HL-60 (cell line): ENCODE measurements at regions not wholly inside any gene's neighbourhood (a gene's known extent, or its start where the extent isn't known, plus 50 kb on each side); places are given as distances from the start of the nearest gene placed in this dataset.

Experiments used
- GABPA ChIP-seq: IDR thresholded peaks from 2 replicates; pipeline ENCODE4 v1.6.1; 2012; ENCODE audit warnings: low read depth
- POLR2AphosphoS5 ChIP-seq: IDR thresholded peaks from 2 replicates; pipeline ENCODE4 v1.6.1; 2012; ENCODE audit warnings: low read depth
- SPI1 ChIP-seq: IDR thresholded peaks from 2 replicates; pipeline ENCODE4 v1.6.1; 2012; ENCODE audit warnings: low read depth, mild to moderate bottlenecking, borderline replicate concordance
- TF ChIP-seq, protein P1 (sequence below): IDR thresholded peaks from one replicate; pipeline ENCODE4 v1.5.1; 2011; ENCODE audit warnings: low read length, control low read depth, inconsistent platforms; ENCODE audit not compliant: insufficient read depth
- TF ChIP-seq, protein P2 (sequence below): IDR thresholded peaks from 2 replicates; pipeline ENCODE4 v1.6.1; 2012; ENCODE audit warnings: low read depth; ENCODE audit not compliant: insufficient replicate concordance

DNA sequence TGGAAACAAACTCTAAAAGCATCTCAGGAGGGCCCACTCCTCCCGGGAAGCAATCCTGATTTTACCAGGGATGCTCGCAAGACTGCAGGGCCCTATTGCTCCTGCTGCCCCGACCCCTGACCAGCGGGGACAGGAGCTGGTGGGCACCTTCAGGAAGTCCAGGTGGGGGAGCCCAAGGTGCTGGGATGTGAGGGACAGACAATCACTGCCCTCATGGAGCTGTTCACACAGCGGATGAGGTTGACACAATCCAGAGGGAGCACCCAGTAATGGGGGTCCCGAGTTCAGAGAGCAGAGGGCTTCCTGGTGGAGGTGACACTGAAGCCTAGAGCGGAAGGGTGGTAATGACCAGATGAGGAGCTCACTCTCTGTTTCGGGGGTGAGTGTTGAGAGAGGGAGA is 126.2 kb downstream of the FOXL1 start:
- TF ChIP-seq, protein P1, sequence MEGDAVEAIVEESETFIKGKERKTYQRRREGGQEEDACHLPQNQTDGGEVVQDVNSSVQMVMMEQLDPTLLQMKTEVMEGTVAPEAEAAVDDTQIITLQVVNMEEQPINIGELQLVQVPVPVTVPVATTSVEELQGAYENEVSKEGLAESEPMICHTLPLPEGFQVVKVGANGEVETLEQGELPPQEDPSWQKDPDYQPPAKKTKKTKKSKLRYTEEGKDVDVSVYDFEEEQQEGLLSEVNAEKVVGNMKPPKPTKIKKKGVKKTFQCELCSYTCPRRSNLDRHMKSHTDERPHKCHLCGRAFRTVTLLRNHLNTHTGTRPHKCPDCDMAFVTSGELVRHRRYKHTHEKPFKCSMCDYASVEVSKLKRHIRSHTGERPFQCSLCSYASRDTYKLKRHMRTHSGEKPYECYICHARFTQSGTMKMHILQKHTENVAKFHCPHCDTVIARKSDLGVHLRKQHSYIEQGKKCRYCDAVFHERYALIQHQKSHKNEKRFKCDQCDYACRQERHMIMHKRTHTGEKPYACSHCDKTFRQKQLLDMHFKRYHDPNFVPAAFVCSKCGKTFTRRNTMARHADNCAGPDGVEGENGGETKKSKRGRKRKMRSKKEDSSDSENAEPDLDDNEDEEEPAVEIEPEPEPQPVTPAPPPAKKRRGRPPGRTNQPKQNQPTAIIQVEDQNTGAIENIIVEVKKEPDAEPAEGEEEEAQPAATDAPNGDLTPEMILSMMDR, result no peak
- no peak for TF ChIP-seq POLR2AphosphoS5
- TF ChIP-seq, protein P2, sequence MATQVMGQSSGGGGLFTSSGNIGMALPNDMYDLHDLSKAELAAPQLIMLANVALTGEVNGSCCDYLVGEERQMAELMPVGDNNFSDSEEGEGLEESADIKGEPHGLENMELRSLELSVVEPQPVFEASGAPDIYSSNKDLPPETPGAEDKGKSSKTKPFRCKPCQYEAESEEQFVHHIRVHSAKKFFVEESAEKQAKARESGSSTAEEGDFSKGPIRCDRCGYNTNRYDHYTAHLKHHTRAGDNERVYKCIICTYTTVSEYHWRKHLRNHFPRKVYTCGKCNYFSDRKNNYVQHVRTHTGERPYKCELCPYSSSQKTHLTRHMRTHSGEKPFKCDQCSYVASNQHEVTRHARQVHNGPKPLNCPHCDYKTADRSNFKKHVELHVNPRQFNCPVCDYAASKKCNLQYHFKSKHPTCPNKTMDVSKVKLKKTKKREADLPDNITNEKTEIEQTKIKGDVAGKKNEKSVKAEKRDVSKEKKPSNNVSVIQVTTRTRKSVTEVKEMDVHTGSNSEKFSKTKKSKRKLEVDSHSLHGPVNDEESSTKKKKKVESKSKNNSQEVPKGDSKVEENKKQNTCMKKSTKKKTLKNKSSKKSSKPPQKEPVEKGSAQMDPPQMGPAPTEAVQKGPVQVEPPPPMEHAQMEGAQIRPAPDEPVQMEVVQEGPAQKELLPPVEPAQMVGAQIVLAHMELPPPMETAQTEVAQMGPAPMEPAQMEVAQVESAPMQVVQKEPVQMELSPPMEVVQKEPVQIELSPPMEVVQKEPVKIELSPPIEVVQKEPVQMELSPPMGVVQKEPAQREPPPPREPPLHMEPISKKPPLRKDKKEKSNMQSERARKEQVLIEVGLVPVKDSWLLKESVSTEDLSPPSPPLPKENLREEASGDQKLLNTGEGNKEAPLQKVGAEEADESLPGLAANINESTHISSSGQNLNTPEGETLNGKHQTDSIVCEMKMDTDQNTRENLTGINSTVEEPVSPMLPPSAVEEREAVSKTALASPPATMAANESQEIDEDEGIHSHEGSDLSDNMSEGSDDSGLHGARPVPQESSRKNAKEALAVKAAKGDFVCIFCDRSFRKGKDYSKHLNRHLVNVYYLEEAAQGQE, result no peak
- TF ChIP-seq GABPA, result no peak
- no peak for TF ChIP-seq SPI1
